GM19035 (cell line): ENCODE measurements at regions not wholly inside any gene's neighbourhood (a gene's known extent, or its start where the extent isn't known, plus 50 kb on each side); places are given as distances from the start of the nearest gene placed in this dataset.
"Not testable (repeated sequence)": the region's sequence is repeated elsewhere in the genome, so short reads cannot be mapped to it uniquely, and the experiment has no call there.

Experiments used
- ATAC-seq: cut with Tn5 transposase; IDR thresholded peaks from one replicate; pipeline ENCODE4 v1.9.1; 2021; ENCODE audit not compliant: unreplicated experiment

DNA sequence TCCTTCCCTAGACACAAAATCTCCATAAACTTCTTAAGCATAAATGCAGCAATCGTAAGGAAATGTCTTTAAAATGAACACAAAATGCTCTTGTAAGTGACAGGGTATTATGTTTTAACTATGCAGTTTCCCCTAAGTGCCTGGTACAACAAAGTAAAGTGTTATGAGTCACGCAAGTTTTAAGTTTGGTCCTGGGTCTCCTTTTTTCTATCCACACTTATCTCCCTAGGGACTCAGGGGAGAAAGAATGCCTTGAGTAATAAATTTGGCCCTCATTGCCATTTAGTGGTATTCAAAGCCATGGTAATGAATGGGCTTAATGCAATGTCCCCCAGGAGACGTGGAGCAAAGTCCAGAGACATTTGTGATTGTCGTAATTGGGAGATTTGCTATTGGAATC is 149.1 kb downstream of the MAGEB17 start:
- ATAC-seq = no peak

DNA sequence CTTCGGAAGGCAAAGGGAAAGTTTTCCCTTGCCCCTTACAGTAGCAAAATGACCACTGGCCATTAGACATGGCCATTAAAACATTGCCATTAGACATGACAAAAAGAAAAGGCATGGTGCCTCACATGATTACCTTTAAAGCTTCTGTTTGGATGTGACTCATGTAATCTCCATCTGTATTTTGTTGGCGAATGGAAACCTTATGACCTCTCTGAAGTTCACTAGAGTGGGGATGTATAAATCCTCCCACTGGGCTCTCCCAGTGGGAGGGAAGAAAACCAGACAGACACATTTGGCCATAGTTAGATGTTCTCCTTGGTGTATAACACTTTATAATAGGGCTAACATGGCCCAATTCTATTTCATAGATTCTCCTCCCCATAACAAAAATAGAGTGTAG is 152.6 kb downstream of the MAGEB17 start:
- no peak for ATAC-seq

- no peak for ATAC-seq
Observed at GRCh38 chrX:16320765-16321355, 153.6 kb downstream of the MAGEB17 start.

GRCh38 chrX:16333453-16333852 is 166.2 kb downstream of the MAGEB17 start:
- no peak for ATAC-seq

GRCh38 chrX:16335181-16335580 is 167.9 kb downstream of the MAGEB17 start:
- ATAC-seq = no peak

- no peak for ATAC-seq
Observed at GRCh38 chrX:16347968-16348670, 180.8 kb downstream of the MAGEB17 start.

DNA sequence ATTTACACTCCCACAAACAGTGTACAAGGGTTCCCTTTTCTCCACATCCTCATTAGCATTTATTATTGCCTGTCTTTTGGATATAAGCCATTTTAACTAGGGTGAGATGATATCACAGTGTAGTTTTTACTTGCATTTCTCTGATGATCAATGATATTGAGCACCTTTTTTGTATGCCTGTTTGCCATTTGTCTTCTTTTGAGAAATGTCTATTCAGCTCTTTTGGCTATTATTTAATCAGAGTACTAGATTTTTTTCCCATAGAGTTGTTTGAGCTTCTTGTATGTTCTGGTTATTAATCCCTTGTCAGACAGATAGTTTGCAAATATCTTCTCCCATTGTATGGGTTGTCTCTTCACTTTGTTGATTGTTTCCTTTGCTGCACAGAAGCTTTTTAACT is 190.6 kb downstream of the MAGEB17 start:
- ATAC-seq = no peak

DNA sequence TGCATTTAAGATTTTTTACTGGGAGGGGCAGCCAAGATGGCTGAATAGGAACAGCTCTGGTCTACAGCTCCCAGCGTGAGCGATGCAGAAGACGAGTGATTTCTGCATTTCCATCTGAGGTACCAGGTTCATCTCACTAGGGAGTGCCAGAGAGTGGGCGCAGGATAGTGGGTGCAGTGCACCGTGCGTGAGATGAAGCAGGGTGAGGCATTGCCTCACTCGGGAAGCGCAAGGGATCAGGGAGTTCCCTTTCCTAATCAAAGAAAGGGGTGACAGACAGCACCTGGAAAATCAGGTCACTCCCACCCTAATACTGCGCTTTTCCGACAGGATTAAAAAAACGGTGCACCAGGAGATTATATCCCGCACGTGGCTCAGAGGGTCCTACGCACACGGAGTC is 192.8 kb downstream of the MAGEB17 start:
- ATAC-seq = not testable (repeated sequence)

- ATAC-seq = no peak
Observed at GRCh38 chrX:16368696-16369095, 201.4 kb downstream of the MAGEB17 start.

DNA sequence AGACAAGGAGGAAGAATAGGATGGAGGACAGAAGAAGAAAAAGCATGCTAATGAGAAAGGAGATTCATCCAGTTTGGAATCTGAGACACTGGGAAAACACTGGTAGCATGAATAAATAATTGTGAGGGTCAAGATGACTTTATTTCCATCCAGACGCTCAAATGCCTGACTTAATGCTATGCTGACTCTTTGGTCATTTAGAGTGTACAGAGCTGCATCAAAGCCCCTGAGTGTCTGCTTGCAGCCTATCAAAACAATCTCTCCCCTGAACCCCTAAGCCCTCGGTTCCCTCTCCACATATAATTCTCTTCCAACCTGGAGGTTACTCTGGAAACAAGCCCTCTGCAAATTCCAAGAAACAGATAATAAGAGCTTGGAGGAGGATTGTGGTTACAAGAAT is 208.8 kb downstream of the MAGEB17 start:
- ATAC-seq = no peak

- ATAC-seq = no peak
Observed at GRCh38 chrX:16386126-16386525, 218.8 kb downstream of the MAGEB17 start.

DNA sequence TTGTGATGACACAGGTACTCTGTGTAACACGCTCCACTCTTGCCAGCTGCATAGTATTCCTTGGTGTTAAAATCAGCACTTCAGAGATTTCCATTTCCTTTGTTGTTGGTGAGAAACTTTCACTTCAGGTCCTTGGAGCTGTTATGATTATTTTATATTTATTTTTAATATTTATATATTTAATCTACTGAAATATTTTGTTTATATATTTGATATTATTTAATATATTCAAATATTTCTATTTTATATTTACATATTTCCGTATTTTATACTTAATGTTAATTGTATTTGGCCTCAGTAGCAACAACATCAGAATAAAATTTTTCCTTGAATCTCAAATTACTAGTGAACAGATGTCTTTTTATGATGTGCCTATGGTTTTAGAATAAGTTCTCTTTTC is 225.3 kb downstream of the MAGEB17 start:
- no peak for ATAC-seq

- no peak for ATAC-seq
Observed at GRCh38 chrX:16394290-16394689, 227.0 kb downstream of the MAGEB17 start.

- ATAC-seq = no peak
Observed at GRCh38 chrX:16403808-16404207, 236.5 kb downstream of the MAGEB17 start.

GRCh38 chrX:16416588-16416987 is 233.4 kb upstream of the S100G start:
- no peak for ATAC-seq

DNA sequence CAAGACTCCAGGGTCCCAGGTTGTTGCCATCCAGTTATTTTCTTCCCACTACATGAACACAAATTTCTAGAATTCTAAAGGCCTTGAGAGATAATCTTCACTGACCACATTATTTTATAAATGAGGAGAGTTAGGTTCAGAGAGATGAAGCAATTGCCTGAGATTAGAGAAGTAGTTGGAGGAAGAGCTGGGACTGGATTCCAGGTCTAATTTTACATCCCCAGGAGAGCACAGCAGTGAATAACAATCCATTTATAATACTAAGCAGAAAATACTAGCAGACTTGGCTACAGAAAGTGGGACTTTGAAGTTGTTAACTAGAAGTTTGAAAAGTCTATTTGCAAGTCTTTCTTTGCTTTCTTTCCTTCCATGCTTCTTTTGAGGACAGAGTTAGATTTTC is 231.3 kb upstream of the S100G start:
- no peak for ATAC-seq

DNA sequence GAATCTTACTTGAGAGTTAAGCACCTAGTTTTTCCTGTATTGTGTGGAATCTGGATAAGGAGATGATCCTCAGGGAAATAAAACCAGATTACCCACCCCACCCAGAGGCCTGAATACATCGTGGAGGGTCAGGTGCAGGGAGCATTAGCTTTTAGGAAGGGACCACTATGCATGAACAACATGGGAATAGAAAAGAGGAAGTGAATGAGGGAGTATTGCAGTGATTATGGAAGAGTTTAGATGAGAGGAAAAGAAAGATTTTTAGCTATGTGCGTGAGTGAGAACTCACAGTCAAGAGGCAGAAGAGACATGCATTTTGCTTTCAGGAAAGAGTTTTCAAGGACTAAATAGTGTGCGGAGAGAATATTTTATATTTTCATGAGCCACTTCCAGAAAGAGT is 222.3 kb upstream of the S100G start:
- no peak for ATAC-seq

GRCh38 chrX:16429406-16429805 is 220.6 kb upstream of the S100G start:
- no peak for ATAC-seq

DNA sequence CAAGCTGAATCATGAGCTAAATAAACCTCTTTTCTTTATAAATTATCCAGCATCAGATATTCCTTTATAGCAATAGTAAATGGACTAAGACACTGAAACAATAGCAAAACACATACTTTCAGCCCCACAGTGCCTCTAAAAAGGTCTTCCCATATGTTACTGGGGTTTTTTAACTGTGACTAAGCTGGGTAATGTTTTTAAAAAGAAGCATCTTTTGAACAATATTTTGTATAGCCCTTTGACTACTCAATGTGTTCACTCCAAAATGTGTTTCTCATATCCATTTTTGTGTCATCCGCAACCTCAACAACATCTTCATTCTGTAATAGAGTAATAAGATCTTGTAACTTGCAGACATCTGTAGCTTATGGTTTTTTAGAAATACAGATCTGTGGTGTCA is 218.7 kb upstream of the S100G start:
- no peak for ATAC-seq

DNA sequence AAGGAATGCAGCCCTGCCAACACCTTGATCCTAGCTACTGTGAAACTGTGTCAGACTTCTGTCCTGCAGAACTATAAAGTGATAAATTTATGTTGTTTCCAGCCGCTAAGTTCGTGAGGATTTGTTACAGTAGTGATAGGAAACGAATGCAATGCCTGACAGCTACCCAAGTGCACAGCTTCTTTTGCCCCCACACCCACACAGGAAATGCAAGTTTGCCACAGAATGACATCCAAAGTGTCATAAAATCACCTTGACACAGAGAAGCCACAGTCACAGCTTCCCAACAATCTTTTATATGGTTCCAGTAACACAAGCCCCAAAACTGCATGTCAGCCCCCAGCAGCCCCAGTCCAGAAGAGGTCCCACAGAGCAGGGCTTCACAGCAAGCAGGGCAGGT is 216.9 kb upstream of the S100G start:
- ATAC-seq = no peak

- no peak for ATAC-seq
Observed at GRCh38 chrX:16435399-16435986, 214.5 kb upstream of the S100G start.

GRCh38 chrX:16436348-16437188 is 213.4 kb upstream of the S100G start:
- no peak for ATAC-seq
